ENCODE measurements at regions not wholly inside any gene's neighbourhood (a gene's known extent, or its start where the extent isn't known, plus 50 kb on each side); places are given as distances from the start of the nearest gene placed in this dataset.
A peak's percentile ranks its signal among the peaks of the same experiment; 100 is the strongest.

DNA sequence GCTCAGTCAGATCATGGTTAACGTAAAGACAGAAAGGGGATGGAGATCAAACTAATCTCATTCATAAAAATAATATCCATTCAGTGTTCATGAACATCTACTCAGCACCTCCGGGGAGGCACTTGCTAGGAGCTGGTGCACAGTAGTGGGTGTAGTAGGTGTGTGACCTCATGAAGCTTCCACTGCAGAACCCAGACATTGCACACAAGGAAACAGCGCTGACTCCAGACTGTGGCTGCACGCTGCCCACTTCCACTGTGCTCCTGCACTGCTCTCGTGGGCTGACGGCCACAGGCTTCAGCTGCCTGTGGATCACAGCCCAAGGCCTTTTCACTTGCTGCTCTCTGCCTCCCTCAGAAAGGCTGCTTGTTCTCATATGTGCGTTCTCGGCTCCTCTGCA lies 214.4 kb upstream of the ZNF507 start:
- peak; percentile 36 for DNase-seq

DNA sequence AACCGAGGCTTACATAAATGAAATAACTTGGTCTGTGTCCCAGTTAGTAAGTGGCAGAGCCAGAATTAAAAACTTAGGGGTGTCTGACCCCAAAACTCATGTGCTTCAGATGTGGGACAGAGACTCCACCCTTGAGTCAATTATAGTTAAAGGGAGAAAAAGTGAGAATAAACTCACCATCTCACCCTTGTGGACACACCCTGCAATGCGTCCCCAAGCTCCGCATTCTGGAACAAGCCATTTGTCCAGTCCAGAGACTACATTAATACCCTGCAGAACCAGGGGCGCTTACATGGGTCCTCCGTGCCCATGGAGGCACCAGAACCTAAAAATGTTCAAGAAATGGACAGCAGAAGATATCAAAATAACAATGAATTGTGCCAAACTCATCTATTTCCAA lies 207.0 kb upstream of the ZNF507 start:
- DNase-seq = no peak

DNA sequence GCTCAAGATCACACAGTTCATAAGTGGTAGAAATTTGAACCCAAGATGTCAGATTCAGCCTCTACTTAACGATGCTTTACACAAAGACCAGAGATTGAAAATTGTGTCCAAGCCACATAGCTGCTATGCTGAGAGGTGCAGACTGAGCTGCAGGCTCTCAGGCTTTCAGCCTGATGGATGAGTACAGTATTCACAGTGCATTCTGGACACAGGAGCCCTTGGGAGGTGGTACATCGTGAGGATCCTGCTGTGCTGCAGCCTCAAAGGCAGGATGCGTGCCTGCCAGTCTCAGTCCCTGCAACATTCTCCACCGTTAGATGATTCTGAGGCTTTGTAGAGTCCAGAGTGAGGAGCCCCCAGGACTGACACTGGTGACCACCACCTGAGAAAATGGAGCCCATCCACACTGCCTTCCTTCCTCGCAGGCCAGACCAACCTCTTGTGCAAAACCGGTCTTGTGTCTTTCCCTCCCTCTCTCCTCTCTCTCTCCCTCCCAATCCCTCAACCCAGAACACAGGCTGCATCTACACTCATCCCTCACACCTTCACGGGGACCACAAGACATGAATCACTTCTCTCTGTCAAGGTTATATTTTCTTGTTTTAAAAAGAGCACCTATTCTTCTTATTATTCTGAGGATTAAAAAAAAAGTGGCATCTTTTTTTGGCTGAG lies 203.4 kb upstream of the ZNF507 start:
- no peak for DNase-seq

DNA sequence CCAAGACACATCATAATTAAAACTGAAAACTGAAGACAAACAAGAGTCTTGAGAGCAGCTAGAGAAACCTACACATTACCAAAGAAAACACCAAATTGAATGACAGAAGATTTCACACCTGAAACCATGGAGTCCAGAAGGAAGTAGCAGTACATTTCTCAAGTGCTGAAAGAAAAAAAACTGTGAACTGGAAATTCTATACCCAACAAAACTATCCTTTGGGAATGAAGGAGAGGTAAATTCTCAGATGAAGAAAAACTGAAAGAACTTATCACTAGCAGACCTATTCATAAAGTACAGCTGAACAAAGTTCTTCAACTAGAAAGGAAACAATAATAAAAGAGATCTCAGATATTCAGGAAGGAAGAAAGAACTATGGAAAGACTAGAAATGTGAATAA lies 198.7 kb upstream of the ZNF507 start:
- no peak for DNase-seq

DNA sequence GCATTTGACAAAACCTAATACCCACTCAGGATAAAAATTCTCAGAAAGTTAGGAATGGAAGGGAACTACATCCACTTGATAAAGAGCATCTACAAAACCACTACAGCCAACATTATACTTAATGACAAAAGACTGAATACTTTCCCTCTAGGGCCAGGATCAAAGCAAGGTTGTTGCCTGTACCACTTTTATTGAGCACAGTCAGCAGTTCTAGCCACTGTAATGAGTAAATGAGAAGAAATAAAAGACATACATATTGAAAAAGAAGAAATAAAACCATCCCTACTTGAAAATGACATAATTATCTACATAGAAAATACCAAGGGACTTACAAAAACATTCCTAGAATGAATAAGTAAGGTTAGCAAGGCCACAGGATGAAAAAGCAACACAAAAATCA lies 194.8 kb upstream of the ZNF507 start:
- DNase-seq = no peak

DNA sequence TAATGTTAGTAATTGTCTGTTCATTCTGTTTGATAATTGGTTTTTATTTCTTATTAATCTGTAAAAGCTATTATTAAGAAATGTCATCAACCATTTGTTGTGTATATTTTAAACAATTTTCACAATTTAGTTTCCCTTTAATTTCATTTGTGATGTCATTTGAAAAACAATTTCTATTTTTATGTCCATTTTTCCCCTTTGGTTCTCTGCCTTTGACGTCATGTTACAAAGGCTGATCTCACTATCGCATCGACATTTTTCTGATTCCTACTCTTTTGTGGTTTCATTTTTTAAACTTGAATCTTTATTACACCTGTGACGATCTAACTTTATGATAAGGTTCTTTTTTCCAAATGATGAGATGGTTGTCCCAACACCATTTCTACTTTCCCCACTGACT lies 191.0 kb upstream of the ZNF507 start:
- DNase-seq = no peak

DNA sequence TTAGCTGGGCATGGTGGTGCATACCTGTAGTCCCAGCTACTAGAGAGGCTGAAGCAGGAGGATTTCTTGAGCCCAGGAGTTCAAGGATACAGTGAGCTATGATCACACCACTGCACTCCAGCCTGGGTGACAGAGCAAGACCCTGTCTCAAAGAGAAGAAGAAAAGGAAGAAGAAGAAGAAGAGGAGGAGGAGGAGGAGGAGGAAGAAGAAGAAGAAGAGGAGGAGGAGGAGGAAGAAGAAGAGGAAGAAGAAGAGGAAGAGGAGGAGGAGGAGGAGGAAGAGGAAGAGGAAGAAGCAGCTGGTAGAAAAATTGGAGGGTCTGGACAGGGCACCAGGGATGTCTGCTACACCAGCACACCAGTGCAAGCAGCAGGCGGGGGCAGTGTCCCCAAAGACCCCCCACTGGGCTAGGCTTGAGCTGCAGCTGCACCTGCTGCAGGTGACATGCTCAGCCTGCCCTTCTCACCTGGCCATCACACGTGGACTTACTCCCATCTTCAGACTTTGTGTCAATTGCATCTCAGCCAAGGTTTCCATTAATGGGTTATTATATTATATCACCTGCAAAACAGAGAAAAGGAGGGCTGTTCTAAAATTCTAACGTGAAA lies 180.9 kb upstream of the ZNF507 start:
- DNase-seq = no peak

DNA sequence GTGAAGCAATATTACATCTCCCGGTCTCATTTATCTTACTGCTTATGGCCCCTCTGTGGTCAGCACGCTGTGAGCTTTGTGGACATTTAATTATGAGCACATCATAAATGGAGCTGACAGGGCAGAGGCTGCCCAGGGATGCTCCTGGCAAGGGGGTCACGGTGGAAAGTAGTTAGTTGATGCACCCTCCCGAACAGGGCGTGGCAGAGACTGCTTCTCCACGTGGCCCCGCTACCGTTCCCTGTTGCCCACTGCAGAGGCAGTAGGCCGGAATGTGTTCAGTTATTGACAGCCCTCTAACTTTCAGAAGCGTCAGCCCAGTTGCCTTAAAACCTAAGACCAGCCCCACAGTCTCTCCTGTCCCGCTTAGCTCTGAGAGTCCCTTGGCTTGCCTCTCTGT lies 180.3 kb upstream of the ZNF507 start:
- DNase-seq = no peak

DNA sequence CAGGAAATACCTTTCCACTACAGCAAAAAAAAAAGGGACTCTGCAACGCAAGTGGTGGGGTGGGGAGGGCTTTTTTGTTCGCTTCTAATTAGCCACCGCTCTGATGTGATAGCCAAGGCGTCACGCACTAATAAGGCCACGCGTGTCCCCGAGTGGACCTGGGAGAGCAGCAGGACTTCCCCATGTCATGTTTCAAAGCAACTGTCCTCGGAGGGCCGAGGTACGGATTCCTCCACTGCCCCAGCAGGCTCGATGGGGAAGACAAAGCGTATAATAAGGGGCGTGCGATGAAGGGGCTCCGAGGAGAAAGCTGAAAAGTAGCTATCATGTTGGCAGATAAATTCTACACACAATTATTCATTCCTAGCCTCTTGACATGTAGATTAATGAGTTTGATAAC lies 179.7 kb upstream of the ZNF507 start:
- no peak for DNase-seq

DNA sequence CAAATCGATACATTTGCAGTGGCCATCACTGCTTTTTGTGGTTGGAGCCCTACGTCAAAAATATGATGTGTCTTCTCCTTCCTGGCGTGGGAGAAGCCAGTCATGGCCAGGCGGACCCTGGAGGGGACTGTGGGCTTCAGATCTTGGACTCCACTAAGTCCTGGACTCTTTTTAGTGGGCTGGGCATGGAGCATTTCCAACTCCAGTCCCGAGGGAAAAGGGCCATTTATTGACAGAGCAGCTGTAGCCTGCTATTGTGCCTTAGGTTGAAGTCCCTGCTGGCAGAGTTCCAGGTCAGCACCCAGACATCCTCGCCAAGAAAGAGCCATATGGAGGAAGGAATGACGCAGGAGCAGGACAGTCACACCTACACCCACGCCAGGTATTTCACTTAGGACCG lies 179.2 kb upstream of the ZNF507 start:
- no peak for DNase-seq

DNA sequence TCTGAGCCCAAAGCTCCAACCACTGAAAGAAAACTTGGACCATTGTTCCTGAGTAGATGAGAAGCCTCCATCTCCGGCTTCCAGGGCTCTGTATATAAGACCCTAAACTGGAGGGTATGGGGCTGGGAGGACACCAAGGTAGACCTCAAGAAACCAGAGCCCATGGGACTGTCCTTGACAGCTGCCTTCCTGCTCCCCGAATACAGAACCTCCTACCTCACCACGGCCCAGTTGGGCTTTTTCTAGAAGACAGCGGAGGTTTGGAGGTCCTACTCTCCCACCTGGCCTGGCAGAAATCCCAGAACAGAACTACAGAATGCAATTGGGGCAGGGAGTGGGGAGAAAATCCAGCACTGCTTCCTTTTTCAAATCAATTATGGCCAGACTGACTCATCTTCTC lies 177.3 kb upstream of the ZNF507 start:
- DNase-seq = no peak

DNA sequence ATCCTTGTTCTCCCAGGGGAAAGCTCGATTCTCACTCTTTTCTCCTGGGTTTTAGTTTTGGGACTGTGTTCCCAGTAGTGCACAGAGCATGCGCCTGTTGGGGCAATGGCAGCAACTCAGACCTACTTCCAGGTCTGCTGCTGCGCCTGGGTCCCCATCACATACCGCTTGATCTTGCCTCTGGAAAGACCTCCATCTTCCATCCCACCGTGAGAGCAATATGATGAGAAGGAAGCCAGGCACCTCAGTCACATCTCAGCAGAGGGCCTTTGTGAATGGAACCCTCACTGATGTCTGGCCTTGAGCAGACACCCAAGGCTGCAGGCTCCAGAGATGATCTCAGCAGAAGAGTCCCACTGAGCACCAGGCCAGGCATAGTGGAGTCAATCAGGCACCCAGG lies 176.8 kb upstream of the ZNF507 start:
- no peak for DNase-seq

DNA sequence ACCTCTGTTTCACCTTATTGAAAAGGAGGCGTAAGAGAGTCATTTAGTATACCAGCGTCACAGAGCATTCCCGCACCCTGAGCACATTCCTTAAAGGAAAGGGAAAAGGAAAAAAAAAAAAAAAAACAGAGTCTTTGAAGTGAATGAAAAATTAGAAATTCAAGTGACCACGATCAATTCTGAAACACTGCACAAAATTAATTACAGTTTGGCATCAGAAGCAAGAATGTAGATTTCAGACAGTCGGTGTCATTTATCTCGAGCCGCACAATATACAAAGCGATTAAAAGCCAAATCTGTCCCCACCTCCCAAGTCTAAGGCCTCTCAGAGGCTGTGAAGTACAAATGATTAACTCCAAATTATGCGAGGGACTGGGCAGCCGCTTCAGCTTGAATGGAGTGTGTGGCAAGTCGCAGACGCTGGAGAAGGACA lies 173.7 kb upstream of the ZNF507 start:
- no peak for DNase-seq

DNA sequence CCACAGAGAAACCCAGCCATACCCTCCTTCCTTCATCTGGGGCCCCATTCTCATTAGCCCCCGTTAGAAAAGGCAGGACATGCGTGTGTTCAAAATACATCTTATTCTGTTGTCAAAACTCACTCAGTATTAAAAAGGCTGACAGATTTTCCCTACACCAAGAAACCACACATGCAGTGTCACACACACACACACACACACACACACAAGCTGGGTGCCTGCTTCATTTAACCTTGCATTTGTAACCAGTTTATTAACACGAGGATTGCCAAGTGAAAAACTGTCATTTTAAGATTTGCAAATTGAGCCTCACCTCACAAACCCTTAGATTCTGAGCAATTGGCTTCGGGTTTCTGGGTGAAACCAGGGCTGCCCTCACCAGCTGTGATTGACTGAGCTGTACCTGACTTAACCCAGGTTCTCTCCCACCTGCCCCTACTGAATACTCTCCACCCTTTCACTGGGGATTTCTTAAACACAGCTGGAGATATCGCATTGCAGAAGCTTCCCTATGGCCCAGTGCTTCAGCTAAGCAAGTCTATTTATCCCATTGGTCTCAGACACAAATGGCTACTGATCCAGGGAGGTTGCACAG lies 172.7 kb upstream of the ZNF507 start:
- no peak for DNase-seq

DNA sequence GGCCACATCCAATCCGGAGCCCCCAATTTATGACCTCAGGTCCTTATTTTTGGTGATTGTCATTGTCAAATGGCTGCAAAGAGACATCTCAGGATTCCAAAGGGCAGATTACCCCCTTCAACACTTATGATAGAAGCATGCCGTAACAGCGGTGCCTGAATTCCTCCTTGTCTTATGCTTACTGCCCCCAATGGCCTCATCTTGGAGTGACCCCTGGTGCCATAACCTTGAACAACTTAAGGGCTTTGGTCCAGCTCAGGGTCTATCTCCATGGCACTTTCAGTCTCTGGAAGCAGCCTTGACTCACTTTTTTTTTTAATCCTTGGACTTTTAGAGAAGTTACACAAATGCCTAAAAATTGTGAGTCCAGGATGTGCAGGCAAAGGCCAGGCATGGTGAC lies 171.6 kb upstream of the ZNF507 start:
- DNase-seq = no peak

DNA sequence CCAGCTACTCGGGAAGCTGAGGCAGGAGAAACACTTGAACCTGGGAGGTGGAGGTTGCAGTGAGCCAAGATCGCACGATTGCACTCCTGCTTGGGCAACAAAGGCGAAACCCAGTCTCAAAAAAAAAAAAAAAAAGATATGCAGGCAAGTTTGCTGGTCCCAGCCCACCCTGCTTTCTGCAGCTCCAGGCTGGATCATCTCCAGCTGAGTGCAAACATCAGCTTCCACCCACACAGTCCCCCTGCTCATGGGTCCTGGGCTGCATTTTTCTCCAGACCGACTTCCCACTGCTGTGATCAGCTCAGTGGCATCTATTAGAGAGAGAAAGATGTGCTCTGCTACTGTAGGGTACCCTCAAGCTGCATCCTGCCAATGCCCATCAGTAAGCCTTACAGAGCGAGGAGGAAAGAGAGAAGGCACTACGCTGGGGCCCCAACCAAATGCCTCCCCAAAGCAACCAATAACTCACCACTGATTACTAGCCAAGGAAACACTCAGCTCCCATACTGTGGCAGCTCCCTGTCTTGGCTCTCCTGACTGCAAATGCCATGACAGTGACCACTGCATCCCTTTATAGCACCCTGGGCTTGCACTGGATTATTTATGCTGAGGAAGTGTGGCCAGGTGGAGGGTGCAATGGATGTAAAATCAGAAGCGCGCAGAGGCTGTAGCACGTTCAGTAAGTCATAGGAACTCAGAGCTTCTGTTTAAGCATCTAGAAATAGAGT lies 170.9 kb upstream of the ZNF507 start:
- DNase-seq = peak; percentile 6

DNA sequence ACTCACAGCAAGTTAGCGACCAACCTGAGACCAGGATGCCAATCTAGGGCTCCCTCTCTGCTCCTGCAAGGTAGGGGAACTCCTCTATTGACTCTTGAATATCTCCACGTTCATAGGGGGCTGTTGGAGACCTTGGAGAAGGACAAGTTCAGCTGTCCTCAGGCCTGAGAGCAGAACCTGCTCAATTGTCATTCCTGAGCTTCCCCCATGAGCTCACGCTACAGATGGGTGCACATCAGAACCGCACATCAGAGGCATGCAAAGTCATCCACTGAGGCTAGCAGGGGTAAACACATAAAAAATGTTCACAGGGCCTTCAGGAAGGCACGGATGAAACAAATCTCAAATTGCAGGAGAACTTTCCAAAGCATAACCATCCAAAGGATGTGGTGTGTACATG lies 168.8 kb upstream of the ZNF507 start:
- no peak for DNase-seq

DNA sequence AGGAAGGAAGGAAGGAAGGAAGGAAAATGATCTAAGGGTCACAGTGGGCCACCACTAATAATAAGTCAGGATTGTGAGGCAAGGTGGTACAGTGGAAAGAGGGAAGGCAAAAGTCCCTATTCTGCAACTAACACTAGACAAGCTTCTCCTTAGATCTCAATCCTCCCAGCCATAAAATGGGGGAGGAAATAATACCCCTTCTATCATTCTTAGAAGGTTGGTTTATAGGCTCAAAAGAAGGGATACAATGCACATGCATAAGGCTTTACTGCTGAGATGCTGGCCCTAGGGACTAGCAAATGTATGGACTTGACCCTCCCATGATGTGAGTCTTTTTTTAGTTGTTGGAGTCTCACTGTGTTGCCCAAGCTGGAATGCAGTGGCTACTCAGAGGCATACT lies 167.7 kb upstream of the ZNF507 start:
- DNase-seq = no peak

DNA sequence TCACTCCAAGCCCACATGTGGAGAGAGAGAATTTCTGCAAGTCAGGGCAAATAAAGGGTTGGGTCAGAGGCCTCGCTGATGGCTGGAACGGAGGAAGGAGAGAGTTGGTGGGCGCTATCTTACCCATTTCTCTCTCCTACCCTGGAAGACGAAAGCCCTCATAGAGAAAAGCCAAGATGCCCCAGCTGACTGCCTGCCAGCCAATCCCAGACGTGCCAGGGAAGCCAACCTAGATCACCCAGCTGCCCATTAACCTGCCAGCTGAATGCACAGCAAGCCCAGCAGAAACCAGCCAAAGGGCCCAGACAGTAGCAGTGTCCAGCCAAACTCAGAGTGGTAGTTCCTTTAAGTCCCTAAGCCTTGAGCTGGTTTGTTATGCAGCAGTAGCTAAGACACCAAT lies 167.0 kb upstream of the ZNF507 start:
- no peak for DNase-seq

DNA sequence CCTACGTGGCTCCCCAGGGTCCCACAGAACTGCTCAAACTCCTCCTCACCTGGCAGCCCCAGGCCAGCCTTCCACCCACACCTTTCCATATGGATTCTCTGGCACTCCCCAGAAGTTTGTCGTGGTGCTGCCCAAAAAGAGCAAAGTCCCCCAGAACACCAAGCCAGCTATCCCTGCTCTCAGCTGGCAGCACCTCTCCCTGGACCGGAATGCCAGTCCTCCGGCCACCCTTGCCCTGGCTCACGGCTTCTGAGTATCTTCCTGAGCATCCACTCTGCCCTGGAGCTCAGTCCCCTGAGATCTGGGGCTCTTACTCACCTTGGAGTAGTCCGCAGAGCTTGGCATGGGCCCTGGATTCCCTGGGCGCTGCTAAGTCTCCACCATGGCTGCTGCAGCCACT lies 166.5 kb upstream of the ZNF507 start:
- DNase-seq = no peak

DNA sequence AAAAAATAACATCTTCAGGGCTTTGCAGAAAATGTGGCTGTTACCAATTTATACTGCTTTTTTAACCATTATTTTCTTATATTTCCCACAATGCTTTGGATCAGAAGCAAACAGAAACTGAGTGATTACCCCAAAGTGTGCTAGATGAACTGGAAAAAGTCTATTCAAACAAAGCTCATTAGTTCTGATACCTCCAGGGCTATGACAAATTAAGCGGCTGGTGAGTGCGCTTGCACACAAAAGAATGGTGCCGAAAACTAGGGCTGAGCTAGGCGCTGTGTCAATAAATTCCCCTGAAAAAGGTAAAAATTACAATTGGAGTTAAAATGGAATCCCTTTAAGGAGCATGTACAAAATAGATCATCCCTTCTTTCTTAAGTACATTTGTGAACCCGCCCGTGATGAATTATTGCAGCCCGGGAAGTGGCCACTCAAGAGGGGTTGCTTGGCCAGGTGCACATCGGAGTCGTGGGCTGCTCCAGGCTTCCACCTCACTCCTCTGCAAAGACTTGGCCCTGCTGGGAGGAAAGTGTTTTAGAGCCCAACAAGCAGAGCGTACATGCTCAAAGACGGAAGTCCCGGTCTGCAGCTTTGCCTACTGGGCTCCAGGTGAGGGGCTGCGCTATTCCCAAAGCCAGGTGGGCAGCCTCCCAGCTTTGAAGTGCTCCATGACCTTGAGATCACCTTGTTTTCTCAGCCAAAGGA lies 164.0 kb upstream of the ZNF507 start:
- no peak for DNase-seq

DNA sequence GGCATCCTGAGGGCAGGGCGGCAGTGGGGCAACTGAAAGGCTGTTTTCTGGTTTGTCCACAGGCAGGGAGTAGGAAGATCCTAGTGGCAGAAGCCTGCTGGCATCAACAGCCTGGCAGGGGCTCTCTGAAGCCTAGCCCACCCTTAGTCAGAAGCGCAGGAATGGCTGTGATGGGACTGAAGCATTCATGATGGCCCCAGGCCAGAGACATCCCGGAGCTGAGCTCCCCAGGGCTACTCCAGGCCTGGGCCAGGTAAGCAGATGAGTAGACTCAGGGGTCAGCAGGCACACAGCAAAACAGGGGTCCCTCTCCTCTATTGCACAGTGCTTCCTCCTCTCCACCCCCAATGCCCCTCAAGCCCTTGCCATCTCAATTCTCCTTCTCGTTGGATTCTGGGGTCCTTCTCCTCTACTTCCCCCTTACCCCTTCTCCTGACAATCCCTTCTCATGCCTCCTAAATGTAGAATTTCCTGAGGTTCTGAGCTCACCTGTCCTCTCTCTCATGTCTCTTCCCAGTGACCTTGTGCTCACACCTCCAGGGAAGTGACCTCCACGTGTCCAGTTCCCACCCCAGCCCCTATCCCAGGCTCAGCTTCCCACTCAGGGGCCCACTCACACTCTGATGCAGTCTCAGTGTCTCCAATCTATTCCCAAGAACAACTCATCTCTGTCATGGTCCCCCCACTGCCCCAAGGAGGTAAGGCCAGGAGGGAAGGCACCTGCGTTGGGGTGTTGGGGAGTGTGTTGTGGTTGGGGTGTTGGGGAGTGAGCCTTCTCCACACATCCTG lies 158.7 kb upstream of the ZNF507 start:
- no peak for DNase-seq
